ENCODE measurements at regions not wholly inside any gene's neighbourhood (a gene's known extent, or its start where the extent isn't known, plus 50 kb on each side); places are given as distances from the start of the nearest gene placed in this dataset.
A peak's percentile ranks its signal among the peaks of the same experiment; 100 is the strongest.

- H3K27ac Mint-ChIP-seq: no peak overlapping the region
- H3K36me3 Mint-ChIP-seq (ENCODE audit: low read depth): no peaks in the 10 kb centered on the region
- H3K4me1 Mint-ChIP-seq: peaks cover 8% of the 10 kb centered on the region
- no peak overlapping the region for H3K4me3 Mint-ChIP-seq
- peaks cover 11% of the 10 kb centered on the region for H3K27me3 Mint-ChIP-seq (ENCODE audit: low read depth)
- no peaks in the 10 kb centered on the region for H3K9me3 Mint-ChIP-seq
- TF ChIP-seq CTCF (IDR thresholded peaks at IDR 0.05; ENCODE audit: unreplicated experiment in 3 of 3): no peak
These were observed 188.1 kb upstream of the PDE1C start for GRCh38 chr7:32258265-32258664.

- Mint-ChIP-seq H3K4me1 (peaks cover 8% of the 10 kb centered on the region), H3K27me3 (ENCODE audit: low read depth) (peaks cover 11% of the 10 kb centered on the region), H3K4me3 (no peak overlapping the region), H3K36me3 (ENCODE audit: low read depth) (no peaks in the 10 kb centered on the region), H3K9me3 (no peaks in the 10 kb centered on the region), H3K27ac (no peak overlapping the region)
- no peak for TF ChIP-seq CTCF (IDR thresholded peaks at IDR 0.05; ENCODE audit: unreplicated experiment in 3 of 3)
These were observed 187.4 kb upstream of the PDE1C start for GRCh38 chr7:32257621-32258020.

- peak overlapping the region; percentile 16 to 30 (median 23) for H3K27ac Mint-ChIP-seq
- H3K9me3 Mint-ChIP-seq: no peaks in the 10 kb centered on the region
- peaks cover 15% of the 10 kb centered on the region for H3K27me3 Mint-ChIP-seq (ENCODE audit: low read depth)
- no peak overlapping the region for H3K4me3 Mint-ChIP-seq
- no peak for TF ChIP-seq CTCF (IDR thresholded peaks at IDR 0.05; ENCODE audit: unreplicated experiment in 3 of 3)
- H3K4me1 Mint-ChIP-seq: peaks cover 15% of the 10 kb centered on the region
- no peaks in the 10 kb centered on the region for H3K36me3 Mint-ChIP-seq (ENCODE audit: low read depth)
These were observed 186.6 kb upstream of the PDE1C start for GRCh38 chr7:32256811-32257210.

- no peaks in the 10 kb centered on the region for H3K9me3 Mint-ChIP-seq
- TF ChIP-seq CTCF (IDR thresholded peaks at IDR 0.05; ENCODE audit: unreplicated experiment in 3 of 3): no peak
- peaks cover 18% of the 10 kb centered on the region for H3K4me1 Mint-ChIP-seq
- peak overlapping the region in 2 of 3 experiments; percentile 16 to 30 for H3K27ac Mint-ChIP-seq
- H3K36me3 Mint-ChIP-seq (ENCODE audit: low read depth): no peaks in the 10 kb centered on the region
- H3K27me3 Mint-ChIP-seq (ENCODE audit: low read depth): peaks cover 15% of the 10 kb centered on the region
- no peak overlapping the region for H3K4me3 Mint-ChIP-seq
These were observed 186.2 kb upstream of the PDE1C start for GRCh38 chr7:32256376-32256775.

- Mint-ChIP-seq H3K27me3 (ENCODE audit: low read depth) (peaks cover 20% of the 10 kb centered on the region), H3K27ac (no peak overlapping the region), H3K36me3 (ENCODE audit: low read depth) (no peaks in the 10 kb centered on the region), H3K4me1 (peaks cover 27% of the 10 kb centered on the region), H3K4me3 (no peak overlapping the region), H3K9me3 (no peaks in the 10 kb centered on the region)
- TF ChIP-seq CTCF (IDR thresholded peaks at IDR 0.05; ENCODE audit: unreplicated experiment in 3 of 3): no peak
These were observed 184.8 kb upstream of the PDE1C start for GRCh38 chr7:32255036-32255435.

- H3K4me3 Mint-ChIP-seq: no peak overlapping the region
These were observed 183.1 kb upstream of the PDE1C start for GRCh38 chr7:32253299-32253698.

More at GRCh38 chr7:32253299-32253698, 183.1 kb upstream of the PDE1C start:
- Mint-ChIP-seq H3K27ac (no peak overlapping the region), H3K27me3 (ENCODE audit: low read depth) (peaks cover 14% of the 10 kb centered on the region), H3K36me3 (ENCODE audit: low read depth) (no peaks in the 10 kb centered on the region), H3K9me3 (no peaks in the 10 kb centered on the region), H3K4me1 (peaks cover 34% of the 10 kb centered on the region)
- TF ChIP-seq CTCF (IDR thresholded peaks at IDR 0.05; ENCODE audit: unreplicated experiment in 3 of 3): no peak

All from nephron (organoid).